Fibroblast of peridontal ligament (primary cell): ENCODE measurements at regions not wholly inside any gene's neighbourhood (a gene's known extent, or its start where the extent isn't known, plus 50 kb on each side); places are given as distances from the start of the nearest gene placed in this dataset.
"Not testable (repeated sequence)": the region's sequence is repeated elsewhere in the genome, so short reads cannot be mapped to it uniquely, and the experiment has no call there.

Experiments
- DNase-seq: peaks from one replicate; pipeline ENCODE4 v3.0.0-alpha.2; 2010; ENCODE audit errors: extremely low read depth

DNA sequence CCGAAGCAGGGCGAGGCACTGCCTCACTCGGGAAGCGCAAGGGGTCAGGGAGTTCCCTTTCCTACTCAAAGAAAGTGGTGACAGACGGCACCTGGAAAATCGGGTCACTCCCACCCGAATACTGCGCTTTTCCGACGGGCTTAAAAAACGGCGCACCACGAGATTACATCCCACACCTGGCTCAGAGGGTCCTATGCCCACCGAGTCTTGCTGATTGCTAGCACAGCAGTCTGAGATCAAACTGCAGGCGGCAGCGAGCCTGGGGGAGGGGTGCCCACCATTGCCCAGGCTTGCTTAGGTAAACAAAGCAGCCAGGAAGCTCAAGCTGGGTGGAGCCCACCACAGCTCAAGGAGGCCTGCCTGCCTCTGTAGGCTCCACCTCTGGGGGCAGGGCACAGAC is 549.4 kb downstream of the KIF20B start:
- DNase-seq, result not testable (repeated sequence)

DNA sequence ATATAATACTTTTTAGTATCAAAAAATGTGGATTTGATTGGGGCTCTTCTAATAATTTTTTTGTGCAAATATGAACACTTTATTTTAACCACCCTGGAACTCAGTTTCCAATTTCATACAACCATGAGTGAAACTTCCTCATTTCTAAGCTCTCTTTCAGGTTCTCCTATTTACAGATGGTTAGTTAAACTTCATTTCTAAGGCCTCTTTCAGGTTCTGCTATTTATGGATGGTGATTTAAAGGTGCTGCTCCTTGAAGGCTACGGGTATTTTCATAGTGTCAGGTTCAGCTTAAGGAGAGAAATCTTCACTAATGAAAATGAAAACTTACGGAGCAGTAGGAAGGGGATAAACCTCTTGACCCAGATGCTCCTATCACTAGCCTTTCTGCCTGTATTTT is 568.3 kb downstream of the KIF20B start:
- no peak for DNase-seq

DNA sequence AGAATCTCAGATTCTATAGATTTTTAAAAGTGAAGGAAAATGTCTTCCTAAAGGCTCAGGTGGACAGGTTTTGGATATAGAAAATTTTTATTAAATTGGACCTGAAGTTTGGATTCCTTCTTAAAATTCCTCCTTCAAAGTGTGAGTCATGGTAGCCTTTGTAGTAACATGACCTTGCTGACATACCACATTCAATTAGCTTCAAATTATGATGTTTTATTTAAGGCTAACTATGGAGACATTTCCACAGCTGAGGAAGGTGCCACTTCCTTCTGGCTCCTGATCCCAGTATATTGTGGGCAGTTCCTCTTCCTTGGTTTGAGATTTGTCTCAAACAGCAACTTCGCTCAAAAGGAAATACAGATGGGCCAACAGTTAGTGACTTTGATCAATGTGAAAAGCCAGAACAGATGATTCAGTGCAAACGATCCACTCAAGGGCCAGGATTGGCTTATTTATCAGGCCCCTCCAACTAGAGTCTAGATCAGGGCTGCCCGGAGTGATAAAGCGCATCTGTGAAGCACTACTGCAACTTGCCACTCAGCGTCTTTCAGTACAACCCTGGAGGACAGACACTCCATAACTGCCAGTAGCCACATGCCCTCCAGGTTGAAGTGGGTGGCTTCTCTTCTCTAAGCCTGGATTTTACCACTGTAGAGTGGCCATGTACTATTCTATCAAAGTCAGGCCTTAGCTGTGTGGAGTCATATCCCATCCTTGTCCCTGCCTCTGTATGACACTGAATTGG is 573.5 kb downstream of the KIF20B start:
- peak; percentile 12 for DNase-seq

DNA sequence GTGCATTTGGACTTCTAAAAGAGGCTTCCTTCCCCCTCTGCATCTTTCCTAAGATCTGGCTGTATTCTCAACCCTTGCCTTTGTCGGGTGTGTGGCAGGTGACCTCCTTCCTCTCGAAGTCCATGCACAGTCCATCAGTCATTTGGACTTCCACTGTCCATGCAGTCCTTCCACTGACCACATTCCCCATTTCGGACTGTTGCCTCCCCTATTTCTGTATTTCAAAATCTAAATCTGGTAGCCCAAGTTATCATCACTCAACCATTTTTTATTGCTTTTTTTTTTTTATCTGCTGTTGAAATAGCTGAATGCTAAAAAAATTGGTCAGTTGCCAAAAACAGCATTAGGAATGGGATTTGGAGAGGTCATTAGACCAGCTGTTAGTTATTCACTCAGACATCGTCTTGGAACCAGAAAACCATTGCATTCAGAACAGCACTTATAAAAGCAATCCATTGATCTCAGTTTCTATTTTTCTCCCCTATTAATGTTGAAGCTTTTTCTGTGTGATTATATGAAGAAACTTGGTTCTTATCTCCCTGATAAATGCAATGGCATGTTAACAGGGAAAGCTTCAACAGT is 575.6 kb downstream of the KIF20B start:
- DNase-seq, result peak; percentile 20

DNA sequence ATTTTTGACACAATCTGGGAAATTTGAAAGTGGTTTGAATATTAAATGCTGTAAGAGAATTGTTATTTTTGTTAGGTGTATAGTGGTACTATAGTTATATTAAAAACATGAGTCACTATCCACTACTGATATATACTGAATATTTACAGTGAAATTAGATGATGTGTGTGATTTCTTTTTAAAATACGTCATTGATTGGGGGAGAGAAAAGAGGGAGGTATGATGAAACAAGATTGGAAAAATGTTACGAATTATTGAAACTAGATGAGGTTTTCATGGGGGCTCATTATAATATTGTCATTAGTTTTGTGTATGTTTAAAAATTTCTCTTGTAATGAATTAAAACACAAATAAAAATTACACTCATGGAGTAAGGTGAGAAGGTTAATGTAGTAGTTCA is 571.4 kb downstream of the HTR7 start:
- no peak for DNase-seq

DNA sequence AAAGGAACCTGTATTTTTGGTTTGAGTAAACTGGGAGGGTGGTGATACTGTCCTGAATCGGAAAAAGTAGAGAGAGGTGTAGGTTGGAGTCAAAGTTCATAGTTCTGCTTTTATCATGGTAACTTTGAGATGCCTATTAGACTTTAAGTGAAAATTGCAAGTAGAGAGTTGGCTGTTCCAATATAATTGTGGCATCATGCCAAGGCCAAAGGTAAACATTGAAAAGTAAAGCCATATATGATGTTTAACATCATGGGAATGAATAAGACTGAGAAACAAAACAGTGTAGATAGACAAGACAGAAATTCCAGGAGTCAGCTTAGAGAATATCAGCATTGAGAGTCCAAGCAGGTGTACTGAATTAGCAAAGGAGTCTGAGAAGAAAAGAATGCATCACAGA is 570.9 kb downstream of the HTR7 start:
- DNase-seq, result no peak

DNA sequence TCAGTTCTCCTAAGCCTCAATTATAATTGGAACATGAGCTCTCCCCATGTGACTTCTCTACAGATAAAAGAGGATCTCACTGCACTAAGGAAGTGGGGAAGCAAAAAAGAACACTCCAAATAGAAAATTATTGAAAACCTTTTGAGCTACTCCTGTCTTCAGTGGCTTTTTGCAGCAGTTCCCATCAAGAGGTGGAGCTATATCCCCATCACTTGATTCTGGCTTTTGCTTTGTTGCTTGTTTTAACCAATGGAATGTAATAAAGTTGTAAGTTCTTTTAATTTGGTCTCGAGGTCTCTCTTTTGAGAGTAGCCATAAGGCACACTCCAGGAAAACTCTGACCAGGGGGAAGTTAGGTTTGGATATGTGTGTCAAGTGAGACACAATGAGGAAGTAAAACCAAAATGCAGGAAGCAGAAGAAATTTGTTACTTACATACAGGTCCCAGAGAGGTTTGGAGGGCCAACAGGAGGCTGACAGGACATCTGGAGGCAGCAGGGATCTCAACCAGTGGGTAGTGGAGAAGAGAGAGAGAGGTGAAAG is 569.4 kb downstream of the HTR7 start:
- peak; percentile 79 for DNase-seq

DNA sequence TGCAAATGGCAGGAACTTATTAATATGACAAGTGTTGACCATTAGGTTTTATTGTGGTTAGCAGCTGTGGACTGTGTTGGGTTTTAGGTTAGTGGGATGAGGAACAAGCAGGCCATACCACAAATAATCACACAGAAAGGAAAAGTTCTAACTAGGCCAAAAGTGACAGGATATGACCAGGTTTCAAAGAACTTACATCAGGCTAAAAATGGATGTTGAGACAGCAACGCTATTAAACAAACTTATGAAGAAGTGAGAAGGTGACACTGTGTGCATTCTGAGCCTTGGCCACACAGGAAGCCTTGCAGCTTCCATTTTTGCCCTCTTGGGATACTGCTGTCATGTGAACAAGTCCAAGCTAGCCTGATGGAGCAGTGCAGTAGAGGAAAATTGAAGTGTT is 568.8 kb downstream of the HTR7 start:
- DNase-seq, result peak; percentile 25

DNA sequence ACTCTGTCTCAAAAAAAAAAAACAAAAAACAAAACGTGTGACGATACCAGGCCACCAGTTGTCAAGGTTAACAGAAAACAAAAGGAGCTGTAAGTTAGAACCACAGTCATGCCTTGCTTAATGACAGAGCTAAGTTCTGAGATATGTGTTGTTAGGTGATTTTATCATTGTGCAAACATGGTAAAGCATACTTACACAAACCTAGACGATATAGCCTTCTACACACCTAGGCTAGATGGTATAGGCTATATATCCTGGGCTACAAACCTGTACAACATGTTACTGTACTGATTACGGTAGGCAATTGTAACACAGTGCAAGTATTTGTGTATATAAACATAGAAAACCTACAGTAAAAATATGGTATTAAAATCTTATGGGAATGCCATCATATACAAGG is 564.2 kb downstream of the HTR7 start:
- no peak for DNase-seq

DNA sequence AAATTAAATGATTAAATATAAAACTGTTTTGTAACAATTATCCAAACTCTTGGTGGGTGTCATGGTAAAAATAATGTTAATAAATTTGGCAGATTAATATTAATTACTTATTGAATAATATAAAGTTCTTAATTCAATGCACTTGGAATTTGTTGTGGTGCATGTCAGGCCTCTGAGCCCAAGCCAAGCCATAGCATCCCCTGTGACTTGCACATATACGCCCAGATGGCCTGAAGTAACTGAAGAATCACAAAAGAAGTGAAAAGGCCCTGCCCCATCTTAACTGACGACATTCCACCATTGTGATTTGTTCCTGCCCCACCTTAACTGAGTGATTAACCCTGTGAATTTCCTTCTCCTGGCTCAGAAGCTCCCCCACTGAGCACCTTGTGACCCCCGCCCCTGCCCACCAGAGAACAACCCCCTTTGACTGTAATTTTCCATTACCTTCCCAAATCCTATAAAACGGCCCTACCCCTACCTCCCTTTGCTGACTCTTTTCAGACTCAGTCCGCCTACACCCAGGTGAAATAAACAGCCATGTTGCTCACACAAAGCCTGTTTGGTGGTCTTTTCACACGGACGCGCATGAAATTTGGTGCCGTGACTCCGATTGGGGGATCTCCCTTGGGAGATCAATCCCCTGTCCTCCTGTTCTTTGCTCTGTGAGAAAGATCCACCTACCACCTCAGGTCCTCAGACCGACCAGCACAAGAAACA is 562.9 kb downstream of the HTR7 start:
- not testable (repeated sequence) for DNase-seq

DNA sequence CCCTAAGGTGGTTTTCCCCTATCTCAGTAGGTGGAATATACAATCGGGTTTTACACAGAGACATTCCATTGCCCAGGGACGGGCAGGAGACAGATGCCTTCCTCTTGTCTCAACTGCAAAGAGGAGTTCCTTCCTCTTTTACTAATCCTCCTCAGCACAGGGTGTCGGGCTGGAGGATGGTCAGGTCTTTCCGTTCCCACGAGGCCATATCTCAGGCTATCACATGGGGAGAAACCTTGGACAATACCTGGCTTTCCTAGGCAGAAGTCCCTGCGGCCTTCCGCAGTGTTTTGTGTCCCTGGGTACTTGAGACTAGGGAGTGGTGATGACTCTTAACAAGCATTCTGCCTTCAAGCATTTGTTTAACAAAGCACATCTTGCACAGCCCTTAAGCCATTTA is 555.8 kb downstream of the HTR7 start:
- DNase-seq, result not testable (repeated sequence)

DNA sequence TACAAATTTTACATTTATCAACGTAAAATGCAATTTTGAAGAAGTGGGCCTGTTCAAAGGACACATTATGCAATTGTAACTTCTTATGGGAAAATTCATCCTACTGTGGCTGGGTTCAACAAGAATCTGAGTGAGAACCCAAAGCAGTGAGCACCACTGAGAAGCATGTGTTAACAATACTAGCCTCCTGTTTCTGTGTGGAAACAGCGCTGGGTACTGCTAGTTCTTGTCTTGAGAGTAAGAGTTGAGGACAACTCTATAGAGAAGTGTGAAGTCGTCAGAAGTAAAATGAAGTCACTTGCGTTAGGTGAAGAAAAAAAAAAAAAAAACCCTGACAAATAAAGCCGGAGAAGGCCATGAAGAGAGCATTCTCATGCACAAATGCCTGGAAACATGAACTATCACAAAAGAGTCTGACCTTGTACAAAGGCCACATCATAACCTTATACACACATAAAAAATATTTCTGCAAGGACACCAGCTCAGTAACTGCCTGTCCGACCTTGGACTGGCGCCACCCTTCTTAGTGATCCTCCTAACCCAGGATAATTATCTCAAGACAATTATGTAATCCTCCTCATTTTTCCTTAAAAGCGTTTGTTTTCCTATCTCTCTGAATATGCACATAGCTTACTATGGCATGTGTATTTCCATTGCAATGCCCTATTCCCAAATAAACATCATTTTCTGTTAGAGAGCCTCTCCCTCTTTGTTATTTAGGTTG is 554.9 kb downstream of the HTR7 start:
- no peak for DNase-seq

DNA sequence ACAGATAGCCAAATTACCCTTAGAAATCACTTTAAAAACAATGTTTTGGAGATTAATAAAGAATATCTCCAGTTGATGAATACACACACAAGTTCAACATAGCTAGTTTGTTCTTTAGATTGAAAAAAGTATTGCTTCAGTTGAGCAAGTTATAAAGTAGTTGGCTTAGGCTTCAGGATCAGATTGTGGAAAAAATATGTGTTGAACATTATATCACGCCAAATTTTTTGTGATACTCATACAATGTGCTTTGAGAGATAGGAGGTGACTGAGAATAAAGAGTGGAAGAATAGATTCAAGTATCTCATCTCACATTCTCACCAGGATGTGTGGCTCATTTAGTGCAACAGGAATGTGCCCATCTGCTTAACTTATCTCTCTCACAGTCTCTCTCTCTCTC is 553.3 kb downstream of the HTR7 start:
- no peak for DNase-seq

DNA sequence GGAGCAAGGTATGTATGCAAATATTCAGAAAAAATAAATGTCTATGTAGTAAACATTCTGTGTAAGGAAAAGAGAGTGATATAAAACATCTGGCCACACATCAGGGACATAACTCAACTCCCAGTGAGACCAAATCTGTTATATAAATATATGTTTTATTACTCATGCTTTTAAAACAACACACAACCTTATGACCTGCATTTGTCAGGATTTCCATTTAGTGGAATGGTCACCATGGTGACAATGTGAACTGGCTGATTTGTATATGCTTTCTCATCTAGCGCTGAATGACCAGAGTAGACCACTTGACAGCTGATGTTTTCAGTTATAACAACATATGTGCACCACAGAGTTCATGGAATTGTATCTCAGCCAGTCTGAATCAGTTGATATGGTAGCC is 551.7 kb downstream of the HTR7 start:
- peak; percentile 95 for DNase-seq

DNA sequence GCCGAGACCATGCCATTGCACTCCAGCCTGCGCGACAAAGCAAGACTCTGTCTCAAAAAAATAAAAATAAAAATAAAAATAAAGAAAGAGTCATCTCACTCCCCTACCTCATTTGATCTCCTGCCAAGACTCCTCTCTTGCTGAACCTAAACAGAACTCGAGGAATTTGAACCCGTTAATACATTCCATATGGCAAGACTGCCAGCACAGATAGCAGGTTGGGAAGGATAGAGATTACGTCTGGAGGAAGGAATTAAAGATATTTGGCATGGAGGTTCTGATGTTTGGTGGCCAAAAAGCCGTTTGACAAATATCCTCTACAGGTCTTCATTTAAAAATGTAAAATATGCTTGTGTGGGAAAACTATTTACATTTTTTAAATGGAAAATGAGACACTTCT is 549.6 kb downstream of the HTR7 start:
- DNase-seq, result no peak

DNA sequence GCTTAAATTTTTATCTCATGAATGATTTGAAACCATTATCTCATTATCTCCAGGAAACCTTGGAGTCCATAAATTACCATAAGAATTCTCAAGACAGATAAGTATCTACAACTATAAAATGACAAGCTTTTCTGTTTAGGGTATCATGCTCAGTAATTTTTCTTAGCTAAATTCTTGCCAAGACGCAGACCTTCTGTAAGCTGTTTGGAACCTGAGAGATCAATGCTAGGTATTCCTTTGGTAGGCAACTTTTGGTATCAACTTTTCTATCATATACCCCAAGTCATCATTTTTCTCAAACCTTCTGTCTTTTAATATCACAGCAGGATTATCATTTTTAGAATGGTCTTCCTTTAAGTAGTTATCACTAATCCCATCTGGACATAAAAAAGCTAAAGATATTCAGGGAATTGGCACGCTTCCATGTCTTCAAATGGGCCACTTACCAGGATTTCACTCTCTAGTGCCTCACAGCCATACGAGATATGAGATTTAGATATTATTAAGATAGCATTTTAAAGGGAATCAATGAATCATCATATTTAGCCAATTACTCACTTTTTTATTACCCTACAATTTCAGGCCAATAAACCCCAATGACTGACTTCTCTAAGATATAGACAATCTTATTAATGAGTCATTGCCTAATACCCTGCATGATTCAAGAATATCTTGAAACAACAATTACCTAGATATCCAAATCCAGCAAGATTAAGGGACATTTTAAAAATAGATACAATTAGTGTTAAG is 544.1 kb downstream of the HTR7 start:
- DNase-seq, result no peak

DNA sequence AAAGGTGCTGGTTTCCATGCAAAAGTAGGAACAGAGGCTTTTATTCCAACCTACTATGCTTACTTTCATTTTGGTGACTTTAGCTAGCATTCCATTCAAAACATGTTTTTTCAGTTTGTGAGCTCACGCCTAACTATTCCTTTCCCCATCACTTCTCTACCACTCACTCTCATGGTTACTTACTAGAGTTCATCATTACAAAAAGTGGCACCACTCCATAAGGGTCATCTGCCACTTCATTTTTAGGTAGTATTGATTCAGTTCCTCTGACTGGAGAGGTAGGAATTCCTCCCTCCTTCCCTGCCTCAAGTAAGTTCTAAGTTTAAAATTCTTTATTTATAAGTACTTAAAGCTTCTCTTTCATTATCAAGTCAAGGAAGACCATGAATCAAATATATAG is 543.1 kb downstream of the HTR7 start:
- DNase-seq, result no peak

DNA sequence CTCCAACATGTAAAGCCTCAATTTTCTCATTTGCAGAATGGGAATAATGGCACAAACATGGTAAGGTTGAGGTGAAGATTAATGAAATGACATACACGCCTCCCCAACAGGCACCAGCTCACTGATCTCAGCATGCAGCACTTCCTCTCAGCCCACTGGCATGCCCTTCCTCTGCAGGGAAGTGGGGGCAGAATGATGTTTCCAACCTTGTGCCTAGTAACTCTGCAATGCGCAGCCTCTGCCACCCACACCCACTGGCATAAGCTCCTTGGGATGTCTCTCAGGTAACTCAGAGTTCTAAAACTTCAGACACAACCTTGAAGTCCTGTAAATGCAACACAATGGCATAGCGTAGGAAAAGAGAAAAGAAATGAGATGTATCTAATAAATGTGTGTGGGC is 540.7 kb downstream of the HTR7 start:
- no peak for DNase-seq

DNA sequence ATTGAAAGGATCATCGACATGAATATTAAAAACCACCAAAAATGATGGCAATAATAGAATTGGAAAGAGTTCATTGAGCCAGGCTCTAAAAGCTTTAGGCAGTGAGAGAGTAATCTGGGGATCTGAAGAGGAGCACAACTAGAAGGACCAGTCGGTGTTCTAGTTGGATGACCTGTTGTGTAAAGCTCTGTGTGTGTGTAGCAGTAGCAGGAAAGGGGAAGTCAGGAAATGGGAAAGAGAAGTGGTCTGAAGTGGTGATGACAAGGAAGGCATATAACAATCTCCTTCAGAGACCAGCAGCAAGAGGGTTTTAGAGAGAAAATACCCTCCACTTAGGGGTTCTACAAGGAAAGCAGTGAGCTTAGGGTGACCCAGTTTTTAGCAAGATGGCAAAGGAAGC is 539.2 kb downstream of the HTR7 start:
- no peak for DNase-seq

DNA sequence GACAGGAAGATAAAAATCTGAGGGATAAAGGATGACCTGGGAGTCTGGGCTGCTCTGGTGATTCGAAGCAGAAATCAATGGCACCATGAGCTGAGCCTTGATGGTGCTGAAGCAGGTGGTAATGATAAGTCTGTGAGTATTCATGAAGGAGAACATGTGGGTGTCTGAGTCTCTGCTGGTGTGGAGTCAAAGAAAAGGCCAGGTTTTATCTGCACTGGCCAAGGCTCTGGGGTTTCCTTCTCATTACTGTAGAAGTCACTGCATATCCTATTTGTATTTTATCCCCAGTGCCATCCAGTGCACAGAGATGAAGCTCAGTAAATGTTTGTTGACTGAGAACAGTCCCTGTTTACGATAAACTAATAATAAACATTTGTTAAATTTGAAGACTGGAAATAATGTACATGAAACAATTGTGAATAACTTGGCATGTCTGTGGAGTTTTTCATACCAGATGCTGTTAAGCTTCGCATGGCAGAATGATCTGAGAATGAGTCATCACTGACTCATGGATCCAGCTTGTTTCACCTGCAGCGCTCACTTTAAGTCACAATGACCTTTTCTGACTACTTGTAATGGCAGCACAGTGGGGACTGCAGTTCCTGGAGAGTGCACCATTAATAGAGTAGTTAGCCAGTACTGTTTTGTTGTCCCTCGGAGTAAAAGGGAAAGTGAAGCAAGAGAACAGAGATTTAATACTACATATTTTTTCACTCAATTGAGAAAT is 538.5 kb downstream of the HTR7 start:
- DNase-seq, result peak; percentile 86
